Sigmoid colon (tissue), 6 donors: ENCODE measurements at regions not wholly inside any gene's neighbourhood (a gene's known extent, or its start where the extent isn't known, plus 50 kb on each side); places are given as distances from the start of the nearest gene placed in this dataset.
"Not testable (repeated sequence)": the region's sequence is repeated elsewhere in the genome, so short reads cannot be mapped to it uniquely, and the experiment has no call there.

Experiments
- DNase-seq: peaks from one replicate; pipeline ENCODE4 v3.0.0-alpha.2; 2019
- H3K27ac ChIP-seq, 4 donors: fragments of 200-600 bp; sonication (generic); one replicate each; pipeline ENCODE4 v1.5.1; 2016 to 2019; ENCODE audit warnings: mild to moderate bottlenecking in 1 of 4
- H3K27me3 ChIP-seq, 3 donors: fragments of 200-600 bp; sonication (generic); one replicate each; pipeline ENCODE4 v1.5.1; 2019; ENCODE audit warnings: mild to moderate bottlenecking in 1 of 3
- H3K36me3 ChIP-seq, 4 donors: fragments of 200-600 bp; sonication (generic); one replicate each; pipeline ENCODE4 v1.5.1; 2016 to 2019
- H3K4me1 ChIP-seq, 4 donors: fragments of 200-600 bp; sonication (generic); one replicate each; pipeline ENCODE4 v1.5.1; 2017 to 2019
- H3K4me3 ChIP-seq, 4 donors: fragments of 200-600 bp; sonication (generic); one replicate each; pipeline ENCODE4 v1.5.1; 2017 to 2019; ENCODE audit warnings: mild to moderate bottlenecking in 2 of 4, moderate library complexity in 1 of 4
- H3K9me3 ChIP-seq, 4 donors: fragments of 200-600 bp in 3 of 4; sonication (generic) in 3 of 4; one replicate each; pipeline versions ENCODE4 v1.5.1 to v1.6.1; 2013 to 2019
- EP300 ChIP-seq, 4 donors: sonication (generic); formaldehyde crosslinking; IDR thresholded peaks; one replicate each; pipeline ENCODE4 v1.6.1; 2017; ENCODE audit warnings: antibody characterized with exemption in 4 of 4
- POLR2A ChIP-seq, 2 donors: fragments of 450-650 bp; IDR thresholded peaks; one replicate each; pipeline ENCODE4 v1.6.1; 2016; ENCODE audit warnings: antibody characterized with exemption in 2 of 2, mild to moderate bottlenecking in 2 of 2, moderate library complexity in 2 of 2
- POLR2AphosphoS5 ChIP-seq, 4 donors: sonication (generic); formaldehyde crosslinking; IDR thresholded peaks; one replicate each; pipeline ENCODE4 v1.6.1; 2017; ENCODE audit warnings: antibody characterized with exemption in 4 of 4
- WGBS, 2 donors: extraction: QIAGEN DNeasy Blood & Tissue Kit; methylation state at CpG; one replicate each; pipeline ENCODE4 v1.1.7; 2013; 5-methylcytosine and 5-hydroxymethylcytosine counted together
- intact Hi-C: fragments of 100-400 bp; cut with DNase I; formaldehyde crosslinking; loops from one replicate; pipeline ENCODE4 v1.15.1; 2023
- TF ChIP-seq, protein P1 (sequence below), 4 experiments: fragments of 450-650 bp in 3 of 4; fragments of 200-600 bp in 1 of 4; IDR thresholded peaks; one replicate each; pipeline ENCODE4 v1.5.1; 2016 to 2019; ENCODE audit warnings: antibody characterized with exemption in 4 of 4, mild to moderate bottlenecking in 3 of 4, moderate library complexity in 2 of 4
- donor health status: healthy with polysubstance abuse.
- donor health status: healthy.

DNA sequence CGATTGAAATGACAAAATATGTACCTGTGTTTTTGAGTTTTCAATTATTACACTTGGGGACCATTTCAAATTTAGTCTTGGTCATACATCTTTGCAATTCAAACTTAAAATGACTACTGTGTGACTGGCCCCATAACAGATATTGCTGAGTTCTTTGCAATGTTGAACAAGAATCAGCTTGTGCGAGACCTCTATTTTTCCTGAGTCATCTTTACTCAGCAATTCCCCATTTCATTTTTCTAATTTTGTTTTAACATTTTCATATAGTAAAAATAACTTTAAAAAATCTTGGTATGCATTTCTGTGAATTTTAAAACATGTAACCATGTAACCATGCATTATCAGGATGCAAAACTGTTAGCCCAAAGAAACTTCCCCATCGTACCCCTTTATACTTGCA, 678.1 kb downstream of the ANKRD7 start:
- no peaks in the 10 kb centered on the region for H3K4me1 ChIP-seq

DNA sequence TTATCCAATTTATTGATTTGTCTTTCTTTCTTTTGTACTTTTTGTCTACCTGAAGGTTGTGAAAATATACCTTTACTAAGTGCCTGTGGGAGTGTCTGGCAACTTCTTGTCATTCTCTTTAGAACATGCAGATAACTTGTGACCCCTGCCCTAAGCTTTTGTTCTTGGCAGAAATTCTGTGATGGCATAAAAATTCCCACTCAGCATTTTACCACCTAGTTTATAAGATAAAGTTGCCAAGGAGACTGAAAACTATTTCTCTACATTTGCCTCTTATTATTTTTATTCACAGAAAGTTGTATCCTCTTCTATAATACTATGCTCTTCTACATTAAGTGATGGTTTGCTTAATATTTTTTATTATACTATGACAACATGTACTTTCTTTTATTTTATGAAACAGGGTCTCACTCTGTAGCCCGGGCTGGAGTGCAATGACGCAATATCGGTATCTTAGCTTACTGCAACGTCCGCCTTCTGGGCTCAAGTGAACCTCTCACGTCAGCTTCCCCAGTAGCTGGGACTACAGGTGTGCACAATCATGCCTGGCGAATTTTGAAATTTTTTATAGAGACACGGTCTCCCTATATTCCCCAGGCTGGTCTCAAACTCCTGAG, 683.5 kb downstream of the ANKRD7 start:
- Histone ChIP-seq H3K27me3 (no peaks in the 10 kb centered on the region), H3K9me3 (no peaks in the 10 kb centered on the region), H3K27ac (no peak overlapping the region), H3K36me3 (no peaks in the 10 kb centered on the region), H3K4me1 (no peaks in the 10 kb centered on the region), H3K4me3 (no peak overlapping the region)
- DNase-seq: no peak
- TF ChIP-seq POLR2AphosphoS5 (IDR thresholded peaks at IDR 0.05) (no peak), POLR2A (IDR thresholded peaks at IDR 0.05) (no peak), EP300 (IDR thresholded peaks at IDR 0.05) (no peak)
- TF ChIP-seq, protein P1, sequence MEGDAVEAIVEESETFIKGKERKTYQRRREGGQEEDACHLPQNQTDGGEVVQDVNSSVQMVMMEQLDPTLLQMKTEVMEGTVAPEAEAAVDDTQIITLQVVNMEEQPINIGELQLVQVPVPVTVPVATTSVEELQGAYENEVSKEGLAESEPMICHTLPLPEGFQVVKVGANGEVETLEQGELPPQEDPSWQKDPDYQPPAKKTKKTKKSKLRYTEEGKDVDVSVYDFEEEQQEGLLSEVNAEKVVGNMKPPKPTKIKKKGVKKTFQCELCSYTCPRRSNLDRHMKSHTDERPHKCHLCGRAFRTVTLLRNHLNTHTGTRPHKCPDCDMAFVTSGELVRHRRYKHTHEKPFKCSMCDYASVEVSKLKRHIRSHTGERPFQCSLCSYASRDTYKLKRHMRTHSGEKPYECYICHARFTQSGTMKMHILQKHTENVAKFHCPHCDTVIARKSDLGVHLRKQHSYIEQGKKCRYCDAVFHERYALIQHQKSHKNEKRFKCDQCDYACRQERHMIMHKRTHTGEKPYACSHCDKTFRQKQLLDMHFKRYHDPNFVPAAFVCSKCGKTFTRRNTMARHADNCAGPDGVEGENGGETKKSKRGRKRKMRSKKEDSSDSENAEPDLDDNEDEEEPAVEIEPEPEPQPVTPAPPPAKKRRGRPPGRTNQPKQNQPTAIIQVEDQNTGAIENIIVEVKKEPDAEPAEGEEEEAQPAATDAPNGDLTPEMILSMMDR (IDR thresholded peaks at IDR 0.05): no peak
- intact Hi-C loops: no loop called here
- 89 to 90% methylated on average over 8 of the region's 8 CpGs for WGBS, 2 donors

More for the DNA sequence above, 678.1 kb downstream of the ANKRD7 start:
- Histone ChIP-seq H3K9me3 (no peaks in the 10 kb centered on the region), H3K4me3 (no peak overlapping the region), H3K27ac (no peak overlapping the region), H3K36me3 (no peaks in the 10 kb centered on the region), H3K27me3 (no peaks in the 10 kb centered on the region)
- TF ChIP-seq, protein P1 (IDR thresholded peaks at IDR 0.05): no peak
- no peak for TF ChIP-seq POLR2A (IDR thresholded peaks at IDR 0.05)
- no peak for TF ChIP-seq EP300 (IDR thresholded peaks at IDR 0.05)
- no peak for TF ChIP-seq POLR2AphosphoS5 (IDR thresholded peaks at IDR 0.05)
- 78 to 89% methylated on average over 3 of the region's 3 CpGs for WGBS, 2 donors
- no peak for DNase-seq
- intact Hi-C loops: no loop called here

DNA sequence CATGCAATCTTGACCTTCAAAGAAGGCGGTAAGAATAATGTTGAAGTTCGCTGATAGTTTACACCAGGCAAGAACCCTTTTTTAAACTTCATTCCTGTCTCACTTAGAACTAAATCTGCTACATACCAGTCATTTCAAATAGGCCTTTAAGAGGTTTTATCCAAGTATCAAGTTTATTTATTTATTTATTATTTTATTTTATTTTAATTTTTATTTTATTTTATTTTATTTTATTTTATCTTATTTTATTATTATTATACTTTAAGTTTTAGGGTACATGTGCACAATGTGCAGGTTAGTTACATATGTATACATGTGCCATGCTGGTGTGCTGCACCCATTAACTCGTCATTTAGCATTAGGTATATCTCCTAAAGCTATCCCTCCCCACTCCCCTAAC, 691.6 kb downstream of the ANKRD7 start:
- H3K9me3 ChIP-seq, intact Hi-C loops: not testable (repeated sequence)
- 85 to 95% methylated on average over 3 of the region's 3 CpGs for WGBS, 2 donors

DNA sequence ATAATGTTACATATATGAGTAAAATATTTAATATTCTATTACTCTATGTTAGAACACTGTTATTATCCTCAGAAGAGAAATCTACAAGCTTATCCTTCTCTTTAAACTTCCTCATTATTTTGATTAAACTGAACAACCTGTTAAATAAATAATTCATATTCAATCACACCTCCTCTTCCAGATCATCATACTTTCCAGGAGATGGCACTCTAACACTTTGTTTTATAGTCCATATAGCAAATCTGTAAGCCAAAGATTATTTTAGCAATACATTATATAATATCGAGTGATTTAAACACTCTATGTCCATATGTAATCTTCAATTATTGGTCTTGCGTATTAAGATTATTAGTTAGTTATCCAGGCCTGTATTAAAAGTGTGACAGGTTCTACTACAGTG, 694.1 kb downstream of the ANKRD7 start:
- H3K9me3 ChIP-seq: no peaks in the 10 kb centered on the region
- no peak overlapping the region for H3K4me3 ChIP-seq
- H3K36me3 ChIP-seq: no peaks in the 10 kb centered on the region
- H3K27ac ChIP-seq: no peak overlapping the region
- TF ChIP-seq EP300 (IDR thresholded peaks at IDR 0.05) (no peak), POLR2A (IDR thresholded peaks at IDR 0.05) (no peak), POLR2AphosphoS5 (IDR thresholded peaks at IDR 0.05) (no peak)
- WGBS, 2 donors: 69 to 87% methylated on average over 2 of the region's 2 CpGs
- no peaks in the 10 kb centered on the region for H3K27me3 ChIP-seq
- no peak for DNase-seq
- no peaks in the 10 kb centered on the region for H3K4me1 ChIP-seq
- intact Hi-C loops: no loop called here

More for the DNA sequence above, 691.6 kb downstream of the ANKRD7 start:
- DNase-seq, H3K4me3 ChIP-seq, H3K27ac ChIP-seq, H3K27me3 ChIP-seq, H3K36me3 ChIP-seq, H3K4me1 ChIP-seq: not testable (repeated sequence)

DNA sequence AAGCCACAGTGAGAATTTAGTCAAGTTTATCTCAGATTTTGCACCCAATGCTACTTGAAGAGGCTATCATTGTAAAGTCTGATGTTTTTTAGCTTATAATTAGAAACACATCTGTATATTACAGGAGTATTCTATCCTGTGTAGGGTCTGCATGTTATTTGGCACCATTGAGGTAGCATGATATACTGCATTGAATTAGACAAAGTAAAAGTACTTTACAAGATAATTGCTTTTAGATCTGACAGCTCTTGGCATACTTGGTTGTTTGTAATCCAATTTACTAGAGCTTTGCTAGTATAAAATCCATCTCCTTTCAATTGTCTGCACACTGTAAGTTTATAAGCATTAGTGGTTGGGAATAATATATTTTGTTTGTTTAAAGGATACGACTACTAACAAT, 714.3 kb downstream of the ANKRD7 start:
- intact Hi-C loops: no loop called here
- TF ChIP-seq EP300 (IDR thresholded peaks at IDR 0.05): no peak
- TF ChIP-seq, protein P1 (IDR thresholded peaks at IDR 0.05): no peak
- no peak for TF ChIP-seq POLR2AphosphoS5 (IDR thresholded peaks at IDR 0.05)
- no peak for TF ChIP-seq POLR2A (IDR thresholded peaks at IDR 0.05)
- no peak overlapping the region for H3K27ac ChIP-seq
- no peak overlapping the region for H3K4me3 ChIP-seq
- H3K27me3 ChIP-seq: no peaks in the 10 kb centered on the region
- no peaks in the 10 kb centered on the region for H3K36me3 ChIP-seq
- H3K9me3 ChIP-seq: no peaks in the 10 kb centered on the region
- 71 to 80% methylated on average over 1 of the region's 1 CpG for WGBS, 2 donors
- DNase-seq: no peak
- no peaks in the 10 kb centered on the region for H3K4me1 ChIP-seq

DNA sequence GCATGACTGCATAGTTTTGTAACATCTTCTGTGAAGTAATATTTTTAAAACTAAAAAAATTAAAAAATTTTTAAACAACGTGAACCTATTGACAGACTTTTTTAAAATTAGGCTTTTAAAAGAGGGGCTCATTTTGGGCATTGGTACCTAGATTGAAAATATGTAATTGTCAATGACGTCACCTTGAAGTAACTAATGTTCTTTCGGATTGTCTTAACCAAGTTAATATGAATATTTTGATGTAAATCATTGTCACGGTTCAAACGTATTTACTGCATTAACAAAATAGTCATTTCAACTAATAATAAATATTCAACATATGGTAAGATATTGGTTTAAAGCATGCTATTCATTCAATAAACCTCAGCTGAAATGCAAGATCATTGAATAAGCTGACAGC, 719.8 kb downstream of the ANKRD7 start:
- no peak overlapping the region for H3K4me3 ChIP-seq
- no peaks in the 10 kb centered on the region for H3K4me1 ChIP-seq
- H3K27ac ChIP-seq: no peak overlapping the region
- H3K9me3 ChIP-seq: no peaks in the 10 kb centered on the region
- no peaks in the 10 kb centered on the region for H3K36me3 ChIP-seq
- WGBS, 2 donors: 88 to 92% methylated on average over 5 of the region's 5 CpGs
- DNase-seq: no peak
- TF ChIP-seq POLR2A (IDR thresholded peaks at IDR 0.05): no peak
- TF ChIP-seq, protein P1 (IDR thresholded peaks at IDR 0.05): no peak
- no peak for TF ChIP-seq EP300 (IDR thresholded peaks at IDR 0.05)
- no peak for TF ChIP-seq POLR2AphosphoS5 (IDR thresholded peaks at IDR 0.05)
- intact Hi-C loops: no loop called here
- H3K27me3 ChIP-seq: no peaks in the 10 kb centered on the region
